GM10266 (cell line): ENCODE measurements at regions not wholly inside any gene's neighbourhood (a gene's known extent, or its start where the extent isn't known, plus 50 kb on each side); places are given as distances from the start of the nearest gene placed in this dataset.
"Not testable (repeated sequence)": the region's sequence is repeated elsewhere in the genome, so short reads cannot be mapped to it uniquely, and the experiment has no call there.

Source experiments
- DNase-seq: peaks from one replicate; pipeline ENCODE4 v3.0.0; 2012; ENCODE audit errors: extremely low spot score
- CTCF ChIP-seq: IDR thresholded peaks from 2 replicates; pipeline ENCODE4 v1.5.1; 2012; ENCODE audit warnings: mild to moderate bottlenecking, low read depth; ENCODE audit not compliant: control insufficient read depth, insufficient read depth; ENCODE audit errors: missing control alignments

GRCh38 chr6:134746140-134746539 is 203.8 kb downstream of the ALDH8A1 start:
- no peak for TF ChIP-seq CTCF
- DNase-seq = no peak

- DNase-seq = not testable (repeated sequence)
These were observed 204.7 kb downstream of the ALDH8A1 start for GRCh38 chr6:134745192-134745591.

- DNase-seq = no peak
- no peak for TF ChIP-seq CTCF
These were observed 205.6 kb downstream of the ALDH8A1 start for GRCh38 chr6:134744301-134744700.

- DNase-seq = no peak
These were observed 208.7 kb downstream of the ALDH8A1 start for GRCh38 chr6:134741200-134741536.

GRCh38 chr6:134740473-134741199 is 209.3 kb downstream of the ALDH8A1 start:
- DNase-seq = no peak

More at GRCh38 chr6:134741200-134741536, 208.7 kb downstream of the ALDH8A1 start:
- TF ChIP-seq CTCF = no peak

GRCh38 chr6:134740027-134740373 is 209.9 kb downstream of the ALDH8A1 start:
- DNase-seq = no peak
- no peak for TF ChIP-seq CTCF

More at GRCh38 chr6:134740473-134741199, 209.3 kb downstream of the ALDH8A1 start:
- TF ChIP-seq CTCF = no peak

GRCh38 chr6:134739299-134740026 is 210.4 kb downstream of the ALDH8A1 start:
- no peak for TF ChIP-seq CTCF
- DNase-seq = no peak
